ENCODE measurements at regions not wholly inside any gene's neighbourhood (a gene's known extent, or its start where the extent isn't known, plus 50 kb on each side); places are given as distances from the start of the nearest gene placed in this dataset.

GRCh38 chr5:103455796-103456195 is 106.8 kb downstream of the NUDT12 start:
- no peak for TF ChIP-seq CTCF (conservative IDR thresholded peaks at IDR 0.05; ENCODE audit: low read length)
- TF ChIP-seq EZH2phosphoT487 (IDR thresholded peaks at IDR 0.05; ENCODE audit: borderline replicate concordance), result no peak

Measured in Loucy (cell line).